Osteoblast (primary cell): ENCODE measurements at regions not wholly inside any gene's neighbourhood (a gene's known extent, or its start where the extent isn't known, plus 50 kb on each side); places are given as distances from the start of the nearest gene placed in this dataset.

Experiments
- DNase-seq: peaks from one replicate; pipeline ENCODE4 v3.0.0; 2011; ENCODE audit warnings: low spot score, mixed read lengths; ENCODE audit not compliant: insufficient read length; ENCODE audit errors: missing footprints
- H2AFZ ChIP-seq: 2 replicates; pipeline ENCODE4 v1.6.0; 2011; ENCODE audit warnings: mild to moderate bottlenecking, low read length
- H3K27ac ChIP-seq: 2 replicates; pipeline ENCODE4 v1.5.1; 2011; ENCODE audit warnings: mild to moderate bottlenecking, low read depth, low read length, moderate library complexity
- H3K27me3 ChIP-seq: 2 replicates; pipeline ENCODE4 v1.6.0; 2012; ENCODE audit warnings: mild to moderate bottlenecking, control low read depth, inconsistent platforms, low read length, moderate library complexity; ENCODE audit not compliant: insufficient read depth
- H3K36me3 ChIP-seq: 2 replicates; pipeline ENCODE4 v1.5.1; 2011; ENCODE audit warnings: mild to moderate bottlenecking, low read length, control low read depth, moderate library complexity; ENCODE audit not compliant: insufficient read depth
- H3K4me1 ChIP-seq: 2 replicates; pipeline ENCODE4 v1.5.1; 2011; ENCODE audit warnings: mild to moderate bottlenecking, low read length, control low read depth, moderate library complexity; ENCODE audit not compliant: insufficient read depth
- H3K4me2 ChIP-seq: 2 replicates; pipeline ENCODE4 v1.6.0; 2011; ENCODE audit warnings: mild to moderate bottlenecking, low read length; ENCODE audit not compliant: insufficient read depth
- H3K4me3 ChIP-seq: fragments of 200-600 bp; sonication (generic); 3 replicates; pipeline ENCODE4 v1.5.1; 2012; ENCODE audit warnings: mild to moderate bottlenecking, low read length, inconsistent platforms; ENCODE audit not compliant: insufficient read depth
- H3K79me2 ChIP-seq: 2 replicates; pipeline ENCODE4 v1.6.0; 2012; ENCODE audit warnings: mild to moderate bottlenecking, low read length, control low read depth, inconsistent platforms; ENCODE audit not compliant: insufficient read depth
- H3K9me3 ChIP-seq: 2 replicates; pipeline ENCODE4 v1.5.1; 2011; ENCODE audit warnings: low read depth, low read length, control low read depth
- H4K20me1 ChIP-seq: 2 replicates; pipeline ENCODE4 v1.6.0; 2012; ENCODE audit warnings: mild to moderate bottlenecking, low read length, control low read depth; ENCODE audit not compliant: insufficient read depth
- CTCF ChIP-seq: IDR thresholded peaks from 2 replicates; pipeline ENCODE4 v1.5.1; 2011; ENCODE audit warnings: mild to moderate bottlenecking, low read depth, low read length, moderate library complexity; ENCODE audit errors: extremely low read depth

GRCh38 chr5:2378108-2378507, 373.4 kb downstream of the IRX2 start:
- Histone ChIP-seq H3K27ac (no peak overlapping the region), H3K4me2 (no peak overlapping the region), H2AFZ (no peak overlapping the region), H3K27me3 (no peaks in the 10 kb centered on the region), H3K36me3 (no peaks in the 10 kb centered on the region), H3K79me2 (no peaks in the 10 kb centered on the region), H3K4me1 (no peaks in the 10 kb centered on the region), H3K4me3 (no peak overlapping the region), H3K9me3 (no peaks in the 10 kb centered on the region), H4K20me1 (no peaks in the 10 kb centered on the region)
- no peak for TF ChIP-seq CTCF
- DNase-seq: no peak

- no peak overlapping the region for H3K4me2 ChIP-seq
- no peaks in the 10 kb centered on the region for H3K27me3 ChIP-seq
- H3K36me3 ChIP-seq: no peaks in the 10 kb centered on the region
- H3K4me3 ChIP-seq: no peak overlapping the region
- TF ChIP-seq CTCF: no peak
- H3K27ac ChIP-seq: no peak overlapping the region
- no peaks in the 10 kb centered on the region for H3K4me1 ChIP-seq
- H3K9me3 ChIP-seq: no peaks in the 10 kb centered on the region
- DNase-seq: no peak
- H4K20me1 ChIP-seq: no peaks in the 10 kb centered on the region
- H3K79me2 ChIP-seq: no peaks in the 10 kb centered on the region
- no peak overlapping the region for H2AFZ ChIP-seq
These were observed 375.0 kb downstream of the IRX2 start for GRCh38 chr5:2376486-2376885.

GRCh38 chr5:2375757-2376250, 375.7 kb downstream of the IRX2 start:
- Histone ChIP-seq H3K9me3 (no peaks in the 10 kb centered on the region), H3K4me1 (no peaks in the 10 kb centered on the region), H3K27me3 (no peaks in the 10 kb centered on the region), H3K4me3 (no peak overlapping the region), H4K20me1 (no peaks in the 10 kb centered on the region), H3K4me2 (no peak overlapping the region), H2AFZ (no peak overlapping the region), H3K79me2 (no peaks in the 10 kb centered on the region), H3K27ac (no peak overlapping the region), H3K36me3 (no peaks in the 10 kb centered on the region)
- TF ChIP-seq CTCF: no peak
- no peak for DNase-seq

- Histone ChIP-seq H3K4me3 (no peak overlapping the region), H3K4me1 (no peaks in the 10 kb centered on the region), H2AFZ (no peak overlapping the region), H3K4me2 (no peak overlapping the region), H3K27me3 (no peaks in the 10 kb centered on the region), H3K27ac (no peak overlapping the region), H3K79me2 (no peaks in the 10 kb centered on the region), H3K36me3 (no peaks in the 10 kb centered on the region), H3K9me3 (no peaks in the 10 kb centered on the region), H4K20me1 (no peaks in the 10 kb centered on the region)
- DNase-seq: no peak
- TF ChIP-seq CTCF: no peak
These were observed 376.2 kb downstream of the IRX2 start for GRCh38 chr5:2375291-2375690.
